ENCODE measurements at regions not wholly inside any gene's neighbourhood (a gene's known extent, or its start where the extent isn't known, plus 50 kb on each side); places are given as distances from the start of the nearest gene placed in this dataset.

DNA sequence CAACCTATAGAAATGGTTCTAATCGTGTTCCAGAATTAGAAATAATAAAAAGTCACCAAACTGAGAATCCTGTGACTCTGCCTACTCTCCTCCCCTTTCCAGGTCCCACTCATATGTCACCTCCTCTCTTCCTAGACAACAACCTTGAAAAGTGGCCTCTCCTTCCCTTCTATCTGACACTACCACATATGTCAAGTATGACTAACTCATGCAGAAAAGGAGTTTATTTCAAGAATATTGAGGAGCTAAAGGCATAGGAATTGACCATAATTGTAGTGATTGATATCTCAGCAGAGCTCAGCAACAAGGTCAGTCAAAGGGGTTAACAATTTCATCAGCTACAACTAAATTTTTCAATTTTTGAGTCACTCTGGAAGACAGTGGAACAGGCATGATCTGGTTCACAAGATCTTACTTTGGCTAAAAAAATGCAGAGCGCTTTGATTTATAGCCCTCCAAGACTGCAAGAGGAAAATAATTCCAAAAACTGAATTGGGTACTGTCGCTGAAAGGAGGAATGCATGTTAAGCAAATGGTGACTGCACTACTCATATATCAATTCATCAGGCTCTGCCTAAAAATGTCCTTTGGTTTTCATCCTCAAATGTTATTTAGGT, 160.6 kb upstream of the ARHGEF26 start:
- TF ChIP-seq, protein P1, sequence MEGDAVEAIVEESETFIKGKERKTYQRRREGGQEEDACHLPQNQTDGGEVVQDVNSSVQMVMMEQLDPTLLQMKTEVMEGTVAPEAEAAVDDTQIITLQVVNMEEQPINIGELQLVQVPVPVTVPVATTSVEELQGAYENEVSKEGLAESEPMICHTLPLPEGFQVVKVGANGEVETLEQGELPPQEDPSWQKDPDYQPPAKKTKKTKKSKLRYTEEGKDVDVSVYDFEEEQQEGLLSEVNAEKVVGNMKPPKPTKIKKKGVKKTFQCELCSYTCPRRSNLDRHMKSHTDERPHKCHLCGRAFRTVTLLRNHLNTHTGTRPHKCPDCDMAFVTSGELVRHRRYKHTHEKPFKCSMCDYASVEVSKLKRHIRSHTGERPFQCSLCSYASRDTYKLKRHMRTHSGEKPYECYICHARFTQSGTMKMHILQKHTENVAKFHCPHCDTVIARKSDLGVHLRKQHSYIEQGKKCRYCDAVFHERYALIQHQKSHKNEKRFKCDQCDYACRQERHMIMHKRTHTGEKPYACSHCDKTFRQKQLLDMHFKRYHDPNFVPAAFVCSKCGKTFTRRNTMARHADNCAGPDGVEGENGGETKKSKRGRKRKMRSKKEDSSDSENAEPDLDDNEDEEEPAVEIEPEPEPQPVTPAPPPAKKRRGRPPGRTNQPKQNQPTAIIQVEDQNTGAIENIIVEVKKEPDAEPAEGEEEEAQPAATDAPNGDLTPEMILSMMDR (IDR thresholded peaks at IDR 0.05; ENCODE audit: poor library complexity), result no peak
- TF ChIP-seq EZH2 (IDR thresholded peaks at IDR 0.05; ENCODE audit: borderline replicate concordance), result no peak
